HL-60 (cell line): ENCODE measurements at regions not wholly inside any gene's neighbourhood (a gene's known extent, or its start where the extent isn't known, plus 50 kb on each side); places are given as distances from the start of the nearest gene placed in this dataset.

ENCODE experiments used
- CTCF ChIP-seq: IDR thresholded peaks from one replicate; pipeline ENCODE4 v1.5.1; 2011; ENCODE audit warnings: low read length, control low read depth, inconsistent platforms; ENCODE audit not compliant: insufficient read depth
- GABPA ChIP-seq: IDR thresholded peaks from 2 replicates; pipeline ENCODE4 v1.6.1; 2012; ENCODE audit warnings: low read depth
- POLR2AphosphoS5 ChIP-seq: IDR thresholded peaks from 2 replicates; pipeline ENCODE4 v1.6.1; 2012; ENCODE audit warnings: low read depth
- REST ChIP-seq: IDR thresholded peaks from 2 replicates; pipeline ENCODE4 v1.6.1; 2012; ENCODE audit warnings: low read depth; ENCODE audit not compliant: insufficient replicate concordance

- TF ChIP-seq CTCF (no peak), GABPA (no peak), POLR2AphosphoS5 (no peak), REST (no peak)
Observed at GRCh38 chr18:70554854-70555445, 266.1 kb downstream of the SOCS6 start.
